Activated CD4-positive, alpha-beta T cell treated with anti-CD3 and anti-CD28 coated beads, Interleukin-2, amount 50 U/mL, for 16 hours (primary cell): ENCODE measurements at regions not wholly inside any gene's neighbourhood (a gene's known extent, or its start where the extent isn't known, plus 50 kb on each side); places are given as distances from the start of the nearest gene placed in this dataset.

Experiments
- DNase-seq: peaks from one replicate; pipeline ENCODE4 v3.0.0-alpha.2; 2020

GRCh38 chr4:31998807-31999206, 1278.6 kb downstream of the PCDH7 start:
- no peak for DNase-seq

- no peak for DNase-seq
These were observed 1279.7 kb downstream of the PCDH7 start for GRCh38 chr4:31999848-32000247.

GRCh38 chr4:32000846-32001488, 1280.8 kb downstream of the PCDH7 start:
- no peak for DNase-seq

- DNase-seq: no peak
These were observed 1282.0 kb downstream of the PCDH7 start for GRCh38 chr4:32002037-32002747.

DNA sequence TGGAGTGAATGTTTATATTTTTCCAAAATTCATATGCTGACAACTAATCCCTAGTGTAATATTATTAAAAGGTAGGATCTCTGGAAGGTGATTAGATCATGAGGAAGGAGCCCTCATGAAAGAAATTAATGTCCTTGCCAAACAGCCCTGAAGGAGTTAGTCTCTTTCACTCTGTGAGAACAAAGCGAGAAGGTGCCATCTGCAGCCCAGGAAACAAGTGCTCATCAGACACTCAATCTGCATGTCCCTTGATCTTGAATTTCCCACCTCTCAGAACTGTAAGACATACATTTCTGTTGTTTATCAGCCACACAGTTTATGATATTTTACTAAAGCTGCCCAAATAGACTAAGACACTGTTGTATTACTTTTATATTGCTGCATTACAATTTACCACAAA, 1283.4 kb downstream of the PCDH7 start:
- DNase-seq: no peak

GRCh38 chr4:32010221-32010620, 1290.1 kb downstream of the PCDH7 start:
- DNase-seq: no peak

DNA sequence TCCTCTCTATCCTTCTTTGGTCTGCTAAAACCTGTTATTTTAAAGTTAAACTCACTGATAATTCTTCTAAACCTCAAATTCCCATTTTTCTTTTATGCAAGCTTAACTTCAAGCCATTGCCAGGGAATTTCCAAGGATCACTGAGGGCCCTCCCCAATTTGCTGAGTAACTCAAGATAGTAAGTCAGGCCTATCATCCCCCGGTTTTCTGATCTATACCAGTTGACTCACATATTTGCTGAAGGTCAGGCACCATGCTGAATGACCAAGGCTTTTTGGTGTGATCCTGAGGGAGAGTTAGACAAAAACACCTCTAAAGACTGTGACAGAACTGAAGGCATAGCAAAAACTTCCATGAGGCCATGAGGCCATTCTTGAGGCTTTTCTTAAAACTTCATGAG, 1301.9 kb downstream of the PCDH7 start:
- DNase-seq: no peak

- DNase-seq: no peak
These were observed 1305.8 kb downstream of the PCDH7 start for GRCh38 chr4:32025851-32026459.

GRCh38 chr4:32030406-32030805, 1310.2 kb downstream of the PCDH7 start:
- DNase-seq: no peak

GRCh38 chr4:32031026-32031425, 1310.9 kb downstream of the PCDH7 start:
- no peak for DNase-seq

GRCh38 chr4:32032136-32032672, 1312.0 kb downstream of the PCDH7 start:
- DNase-seq: no peak

DNA sequence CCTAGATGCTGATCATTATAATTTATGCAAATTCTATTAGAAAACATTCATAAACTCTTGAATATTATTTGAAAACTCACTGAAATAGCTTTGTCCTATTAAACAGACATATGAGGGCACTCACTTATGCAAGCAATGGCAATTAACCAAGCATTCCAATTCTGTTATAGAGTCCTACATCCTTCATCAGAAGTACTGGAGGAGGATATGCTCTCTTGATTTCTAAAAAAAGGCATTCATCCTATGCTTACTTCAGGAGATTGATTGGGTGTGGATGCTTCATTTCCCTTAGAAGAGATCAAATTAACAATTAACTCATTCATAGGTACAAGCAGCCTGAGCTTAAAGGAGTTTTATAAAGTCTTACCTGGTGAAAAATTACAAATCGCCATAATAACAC, 1317.2 kb downstream of the PCDH7 start:
- DNase-seq: no peak

DNA sequence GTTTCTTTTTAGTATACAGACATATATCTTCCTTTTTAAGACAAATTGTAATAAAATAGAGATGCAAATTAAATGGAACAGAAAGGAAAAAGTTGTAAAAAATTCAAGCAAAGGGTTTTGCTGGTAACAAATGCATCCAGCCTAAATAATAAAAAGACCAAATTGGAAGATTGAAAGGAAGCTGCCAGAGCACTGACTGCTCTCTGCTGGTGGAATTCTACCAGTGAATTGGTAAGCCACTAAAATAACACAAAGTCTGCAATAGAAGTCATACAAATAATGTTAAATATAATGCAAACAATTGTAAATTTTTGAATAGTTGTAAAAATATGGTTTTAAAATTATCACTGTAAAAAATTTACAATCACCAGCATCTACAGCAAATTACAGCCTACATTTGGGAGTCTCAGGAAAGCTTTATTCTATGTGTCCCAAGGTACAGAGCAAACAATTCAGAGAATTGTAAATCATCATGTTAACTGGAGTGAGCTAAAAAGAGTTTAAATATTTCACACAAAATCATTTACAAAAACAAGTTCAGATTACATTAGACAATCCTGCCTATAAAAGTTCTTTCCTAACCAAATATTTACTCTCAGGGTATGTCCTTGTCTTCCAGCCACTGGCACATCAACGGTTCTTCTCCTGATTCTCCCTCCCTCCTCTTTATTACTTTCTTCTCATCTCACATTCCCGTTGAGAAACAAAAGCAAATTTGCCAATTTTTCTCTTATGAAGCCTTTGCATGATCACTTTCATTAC, 1322.5 kb downstream of the PCDH7 start:
- no peak for DNase-seq

- DNase-seq: no peak
These were observed 1323.1 kb downstream of the PCDH7 start for GRCh38 chr4:32043248-32043633.

DNA sequence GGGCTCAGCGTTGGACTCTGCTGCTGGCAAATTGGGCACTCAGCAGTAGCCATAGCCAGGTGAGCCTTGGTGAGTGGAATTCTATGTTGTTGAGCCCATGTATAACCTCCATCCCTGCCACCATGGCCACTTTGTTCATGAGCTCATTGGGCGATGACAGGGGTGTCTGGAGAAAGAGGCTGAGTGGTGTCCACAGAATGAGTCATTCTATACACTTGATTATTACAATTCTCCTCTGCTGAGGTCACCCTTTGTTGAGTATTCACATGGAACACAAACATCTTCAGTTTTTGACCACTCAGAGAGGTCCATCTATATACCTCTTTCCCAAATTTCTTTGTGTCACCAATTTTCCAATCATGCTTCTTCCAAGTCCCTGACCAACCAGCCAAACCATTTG, 1341.7 kb downstream of the PCDH7 start:
- no peak for DNase-seq

- DNase-seq: no peak
These were observed 1353.4 kb downstream of the PCDH7 start for GRCh38 chr4:32073542-32073941.

DNA sequence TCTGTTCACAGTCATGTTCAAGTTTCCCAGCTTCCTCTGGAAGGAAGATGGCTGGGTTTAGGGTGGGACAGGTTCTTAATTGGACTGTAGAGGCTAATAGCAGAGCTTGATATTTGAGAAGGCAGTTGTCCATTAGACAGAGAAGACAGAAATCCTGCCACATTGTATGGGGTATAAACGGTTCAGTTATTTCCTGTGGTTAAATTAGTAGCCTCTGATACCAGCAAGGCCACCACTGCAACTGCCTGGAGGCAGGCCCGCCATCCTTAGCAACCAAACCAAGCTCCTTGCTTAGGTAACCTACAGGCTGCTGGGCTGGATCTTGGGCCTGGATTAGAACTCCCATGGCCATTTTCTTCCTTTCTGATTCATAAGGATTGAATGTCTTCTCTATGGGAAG, 1367.0 kb downstream of the PCDH7 start:
- DNase-seq: no peak

DNA sequence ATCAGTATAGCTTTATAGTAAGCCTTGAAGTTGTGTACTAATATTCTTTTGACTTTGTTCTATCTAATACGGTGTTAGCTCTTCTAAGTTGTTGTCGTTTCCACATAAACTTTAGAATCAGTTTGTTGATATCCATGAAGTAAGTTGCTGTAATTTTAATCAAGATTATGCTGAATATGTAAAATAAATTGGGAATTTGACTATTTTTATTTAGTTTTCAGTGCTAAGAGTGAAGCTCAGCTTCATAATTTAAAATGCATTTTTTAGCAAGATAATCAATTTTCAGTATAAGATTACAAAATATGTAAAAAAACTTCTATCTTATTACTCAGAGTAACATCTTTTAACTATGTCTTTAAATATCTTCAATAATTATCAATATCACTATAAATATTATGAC, 1374.8 kb downstream of the PCDH7 start:
- DNase-seq: no peak

DNA sequence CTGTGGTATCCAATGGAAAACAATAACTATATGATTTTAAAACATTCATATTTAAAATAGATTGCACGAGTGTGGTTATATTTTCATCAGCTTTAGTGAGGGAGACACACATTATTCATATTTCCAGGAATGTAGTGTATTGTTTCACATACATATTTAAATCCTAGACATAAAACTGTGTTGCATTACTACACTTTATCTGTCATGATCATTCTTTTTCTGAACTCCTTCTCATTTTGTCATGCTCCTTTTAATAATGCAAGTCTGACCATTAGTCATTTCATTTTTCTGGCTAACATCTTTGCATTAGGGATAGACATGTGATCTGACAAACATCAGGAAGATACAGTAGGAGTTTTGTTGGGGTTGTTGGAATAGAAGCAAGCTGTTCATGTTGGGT, 1382.7 kb downstream of the PCDH7 start:
- DNase-seq: no peak

GRCh38 chr4:32106767-32107166, 1386.6 kb downstream of the PCDH7 start:
- no peak for DNase-seq

- DNase-seq: no peak
These were observed 1392.7 kb downstream of the PCDH7 start for GRCh38 chr4:32112891-32113290.

GRCh38 chr4:32117693-32118092, 1397.5 kb downstream of the PCDH7 start:
- DNase-seq: no peak

DNA sequence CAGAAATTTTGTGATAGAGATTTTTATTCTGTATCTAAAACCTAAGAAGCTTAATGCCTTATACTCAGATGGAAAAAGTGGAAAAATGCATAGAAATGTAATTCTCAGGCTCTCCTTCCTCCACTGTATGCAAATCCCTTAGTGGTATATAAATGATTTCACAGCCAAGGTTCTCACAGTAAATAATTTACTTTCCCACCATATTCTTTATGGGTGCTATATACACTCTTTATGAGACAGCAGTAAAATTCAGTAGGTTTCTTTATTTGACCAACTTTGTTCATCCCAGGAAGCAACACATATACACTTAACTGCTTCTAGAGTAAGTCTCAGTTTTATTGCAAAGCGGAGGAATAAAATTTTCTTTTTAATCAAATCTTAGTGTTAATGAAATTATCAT, 1399.7 kb downstream of the PCDH7 start:
- no peak for DNase-seq
